ENCODE measurements at regions not wholly inside any gene's neighbourhood (a gene's known extent, or its start where the extent isn't known, plus 50 kb on each side); places are given as distances from the start of the nearest gene placed in this dataset.

GRCh38 chr5:56641635-56642260 lies 173.6 kb upstream of the MAP3K1 start:
- TF ChIP-seq POLR2A (IDR thresholded peaks at IDR 0.05; ENCODE audit: low read depth, low read length) (no peak), POLR2AphosphoS5 (IDR thresholded peaks at IDR 0.05; ENCODE audit: low read depth, low read length) (no peak), TAF1 (IDR thresholded peaks at IDR 0.05; ENCODE audit: borderline replicate concordance, low read depth, low read length) (no peak)
